ENCODE measurements at regions not wholly inside any gene's neighbourhood (a gene's known extent, or its start where the extent isn't known, plus 50 kb on each side); places are given as distances from the start of the nearest gene placed in this dataset.

DNA sequence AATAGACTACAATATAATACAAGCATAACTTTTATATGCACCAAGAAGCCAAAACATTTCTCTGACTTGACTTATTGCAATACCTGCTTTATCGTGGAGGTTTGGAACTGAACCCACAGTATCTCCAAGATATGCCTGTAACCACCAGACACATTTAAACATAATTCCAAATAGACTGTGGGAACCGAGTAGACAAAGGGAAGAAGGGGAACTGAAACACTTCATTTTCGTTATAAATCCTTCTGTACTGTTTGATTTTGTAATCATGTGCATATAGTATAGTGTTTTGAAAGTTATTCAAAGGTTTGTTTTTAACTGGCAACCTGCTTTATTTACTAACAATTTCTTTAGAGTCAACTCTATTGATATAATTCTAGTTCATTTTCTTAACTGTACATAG is 154.9 kb upstream of the BEND6 start:
- no peak overlapping the region for H3K4me3 ChIP-seq (replicated peaks in 1 of 2; ENCODE audit: low read depth in 2 of 2, low read length in 2 of 2)
- no peak for DNase-seq (ENCODE audit: low read depth in 2 of 2)
- TF ChIP-seq, protein P1, sequence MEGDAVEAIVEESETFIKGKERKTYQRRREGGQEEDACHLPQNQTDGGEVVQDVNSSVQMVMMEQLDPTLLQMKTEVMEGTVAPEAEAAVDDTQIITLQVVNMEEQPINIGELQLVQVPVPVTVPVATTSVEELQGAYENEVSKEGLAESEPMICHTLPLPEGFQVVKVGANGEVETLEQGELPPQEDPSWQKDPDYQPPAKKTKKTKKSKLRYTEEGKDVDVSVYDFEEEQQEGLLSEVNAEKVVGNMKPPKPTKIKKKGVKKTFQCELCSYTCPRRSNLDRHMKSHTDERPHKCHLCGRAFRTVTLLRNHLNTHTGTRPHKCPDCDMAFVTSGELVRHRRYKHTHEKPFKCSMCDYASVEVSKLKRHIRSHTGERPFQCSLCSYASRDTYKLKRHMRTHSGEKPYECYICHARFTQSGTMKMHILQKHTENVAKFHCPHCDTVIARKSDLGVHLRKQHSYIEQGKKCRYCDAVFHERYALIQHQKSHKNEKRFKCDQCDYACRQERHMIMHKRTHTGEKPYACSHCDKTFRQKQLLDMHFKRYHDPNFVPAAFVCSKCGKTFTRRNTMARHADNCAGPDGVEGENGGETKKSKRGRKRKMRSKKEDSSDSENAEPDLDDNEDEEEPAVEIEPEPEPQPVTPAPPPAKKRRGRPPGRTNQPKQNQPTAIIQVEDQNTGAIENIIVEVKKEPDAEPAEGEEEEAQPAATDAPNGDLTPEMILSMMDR (IDR thresholded peaks at IDR 0.05; ENCODE audit: low read depth, low read length) = no peak

DNA sequence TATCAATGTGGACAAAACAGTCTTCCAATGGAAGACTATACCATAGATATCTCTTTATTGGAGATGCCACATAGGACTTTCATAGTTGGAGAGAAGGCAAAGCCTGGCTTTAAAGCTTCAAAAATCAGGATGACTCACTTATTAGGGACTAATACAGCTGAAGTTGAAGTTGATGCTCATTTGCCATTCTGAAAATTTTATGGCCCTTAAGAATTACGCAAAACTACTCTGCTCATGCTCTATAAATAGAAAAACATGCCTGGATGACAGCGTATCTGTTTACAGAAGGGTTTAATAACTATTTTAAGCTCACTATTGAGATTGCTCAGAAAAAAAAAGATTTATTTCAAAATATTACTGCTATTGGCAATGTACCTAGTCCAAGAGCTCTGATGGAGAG is 155.5 kb upstream of the DST start:
- TF ChIP-seq, protein P1 (IDR thresholded peaks at IDR 0.05; ENCODE audit: low read depth, low read length) = no peak
- DNase-seq (ENCODE audit: low read depth in 2 of 2) = peak; percentile 52 to 79
- H3K4me3 ChIP-seq (replicated peaks in 1 of 2; ENCODE audit: low read depth in 2 of 2, low read length in 2 of 2) = no peak overlapping the region

DNA sequence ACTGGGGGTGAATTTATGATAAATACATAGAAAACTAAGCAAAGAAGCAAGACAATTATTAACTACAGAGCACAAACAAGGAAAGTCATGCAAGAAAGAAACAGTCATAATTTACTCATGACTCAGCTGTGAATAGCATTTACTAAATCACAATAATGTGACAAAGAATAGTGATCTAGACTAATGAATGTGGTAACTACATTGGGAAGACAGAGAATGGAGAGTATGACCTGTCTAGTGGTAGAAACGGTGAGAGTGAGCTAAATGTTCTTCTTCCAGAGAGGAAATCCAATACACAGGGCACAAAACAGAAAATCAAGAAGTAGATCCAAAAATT is 153.5 kb upstream of the DST start:
- peak in 1 of 2 donors; percentile 50 for DNase-seq (ENCODE audit: low read depth in 2 of 2)
- TF ChIP-seq, protein P1 (IDR thresholded peaks at IDR 0.05; ENCODE audit: low read depth, low read length) = no peak
- no peak overlapping the region for H3K4me3 ChIP-seq (replicated peaks in 1 of 2; ENCODE audit: low read depth in 2 of 2, low read length in 2 of 2)

DNA sequence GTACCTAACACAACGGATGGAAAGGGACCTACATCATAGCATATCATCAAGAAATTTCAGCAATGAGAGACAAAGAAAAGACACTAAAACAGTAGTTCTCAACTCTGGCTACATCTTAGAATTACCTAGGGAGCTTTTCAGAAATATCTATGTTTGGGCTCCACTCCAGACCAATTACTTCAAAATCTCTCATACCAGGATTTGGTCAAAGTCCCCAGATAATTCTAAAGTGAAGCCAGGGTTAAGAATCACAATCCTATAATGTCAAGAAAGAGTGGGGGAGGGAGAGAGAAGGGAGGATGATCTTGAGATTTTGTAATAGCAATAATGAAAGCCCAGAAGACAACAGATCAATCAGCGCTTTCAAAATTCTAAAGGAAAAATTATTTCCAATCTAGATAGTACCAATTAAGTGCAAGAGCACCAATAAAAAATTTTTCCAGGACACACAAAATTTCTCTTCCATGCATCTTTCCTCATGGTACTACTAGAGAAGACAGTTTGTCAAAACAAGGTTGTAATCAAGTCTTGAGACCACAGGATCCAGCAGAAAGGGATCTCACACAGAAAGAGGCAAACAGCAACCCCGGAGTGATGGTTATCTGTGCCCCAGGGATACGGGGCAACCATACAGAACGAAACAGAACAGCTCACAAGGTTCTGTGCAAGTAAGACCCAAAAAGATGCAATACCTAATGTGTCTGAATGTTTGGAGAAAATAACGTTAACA is 152.9 kb upstream of the DST start:
- DNase-seq (ENCODE audit: low read depth in 2 of 2) = no peak
- TF ChIP-seq, protein P1 (IDR thresholded peaks at IDR 0.05; ENCODE audit: low read depth, low read length) = no peak
- H3K4me3 ChIP-seq (replicated peaks in 1 of 2; ENCODE audit: low read depth in 2 of 2, low read length in 2 of 2) = no peak overlapping the region

DNA sequence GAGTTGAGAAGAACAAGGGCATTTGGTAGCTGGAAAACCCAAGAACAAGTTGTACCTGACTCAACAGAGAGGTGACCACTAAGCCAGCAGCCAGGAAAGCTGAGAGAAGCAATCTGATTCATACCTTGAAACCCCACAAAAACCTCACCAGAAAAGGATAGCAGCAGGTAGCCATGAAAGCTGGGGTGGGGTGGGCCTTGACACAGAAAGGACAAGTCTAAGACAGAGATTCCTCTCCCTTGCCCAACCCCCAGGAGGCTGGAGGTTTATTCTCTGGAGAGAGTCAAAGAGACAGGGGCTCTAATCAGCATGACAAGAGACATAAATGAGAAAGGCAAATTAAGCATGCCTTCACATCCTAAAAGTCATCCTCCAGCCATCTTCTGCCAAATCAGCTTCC is 151.7 kb upstream of the DST start:
- no peak for DNase-seq (ENCODE audit: low read depth in 2 of 2)
- no peak overlapping the region for H3K4me3 ChIP-seq (replicated peaks in 1 of 2; ENCODE audit: low read depth in 2 of 2, low read length in 2 of 2)
- TF ChIP-seq, protein P1 (IDR thresholded peaks at IDR 0.05; ENCODE audit: low read depth, low read length) = no peak

DNA sequence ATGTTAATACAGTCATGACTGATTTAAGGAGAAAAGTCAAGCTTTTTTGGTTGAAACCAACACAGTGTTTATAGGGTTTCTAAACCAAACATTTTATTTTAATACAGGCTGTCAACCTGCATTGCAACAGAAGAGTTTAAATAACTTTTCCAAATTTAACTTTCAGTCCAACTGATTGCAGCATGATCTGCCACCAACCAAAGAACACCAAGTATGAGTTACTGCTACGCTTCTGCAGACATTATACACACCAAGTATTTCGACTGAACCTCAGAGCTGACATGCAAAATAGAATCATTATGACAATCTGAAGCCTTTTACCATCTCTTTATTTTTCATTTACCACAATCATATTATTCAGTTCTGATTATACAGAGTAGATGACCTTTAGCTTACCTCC is 151.2 kb upstream of the DST start:
- TF ChIP-seq, protein P1 (IDR thresholded peaks at IDR 0.05; ENCODE audit: low read depth, low read length) = no peak
- DNase-seq (ENCODE audit: low read depth in 2 of 2) = no peak
- no peak overlapping the region for H3K4me3 ChIP-seq (replicated peaks in 1 of 2; ENCODE audit: low read depth in 2 of 2, low read length in 2 of 2)

DNA sequence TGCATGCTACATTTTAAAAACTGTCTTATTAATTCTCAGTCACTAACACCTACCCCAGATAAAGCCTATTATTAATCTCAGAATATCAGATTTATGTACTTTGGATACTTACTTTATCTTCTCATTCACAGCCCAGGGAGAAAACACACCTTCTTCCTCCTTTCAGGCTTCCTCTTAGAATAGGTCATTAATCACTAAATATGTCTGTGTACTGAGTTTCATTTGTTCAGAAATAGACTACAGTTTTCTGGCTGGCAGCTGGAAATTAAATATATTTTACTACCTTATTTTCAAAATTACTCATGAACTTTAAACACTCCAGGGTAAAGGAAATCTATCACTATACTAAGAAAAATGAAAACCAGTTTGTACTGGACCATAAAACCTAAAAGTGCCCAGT is 147.7 kb upstream of the DST start:
- TF ChIP-seq, protein P1 (IDR thresholded peaks at IDR 0.05; ENCODE audit: low read depth, low read length) = no peak
- no peak for DNase-seq (ENCODE audit: low read depth in 2 of 2)
- H3K4me3 ChIP-seq (replicated peaks in 1 of 2; ENCODE audit: low read depth in 2 of 2, low read length in 2 of 2) = no peak overlapping the region
